Renal cortex interstitium (tissue), 11 donors: ENCODE measurements at regions not wholly inside any gene's neighbourhood (a gene's known extent, or its start where the extent isn't known, plus 50 kb on each side); places are given as distances from the start of the nearest gene placed in this dataset.
"Not testable (repeated sequence)": the region's sequence is repeated elsewhere in the genome, so short reads cannot be mapped to it uniquely, and the experiment has no call there.

Experiments
- DNase-seq, 11 donors: peaks; one replicate each; pipeline ENCODE4 v3.0.0-alpha.2; 2013; ENCODE audit warnings: low read depth in 9 of 11, low spot score in 4 of 11; ENCODE audit errors: extremely low read depth in 1 of 11

GRCh38 chr7:57198801-57199200, 66.6 kb upstream of the ZNF479 start:
- no peak for DNase-seq

- DNase-seq, result no peak
Observed at GRCh38 chr7:57199252-57199651, 67.0 kb upstream of the ZNF479 start.

- no peak for DNase-seq
Observed at GRCh38 chr7:57201021-57201894, 69.0 kb upstream of the ZNF479 start.

GRCh38 chr7:57201895-57202210, 69.6 kb upstream of the ZNF479 start:
- no peak for DNase-seq

GRCh38 chr7:57202274-57202673, 70.0 kb upstream of the ZNF479 start:
- no peak for DNase-seq

GRCh38 chr7:57203161-57203791, 71.0 kb upstream of the ZNF479 start:
- DNase-seq, result no peak

GRCh38 chr7:57203858-57204257, 71.6 kb upstream of the ZNF479 start:
- not testable (repeated sequence) for DNase-seq

GRCh38 chr7:57204411-57204811, 72.2 kb upstream of the ZNF479 start:
- DNase-seq, result no peak

GRCh38 chr7:57205000-57205399, 72.8 kb upstream of the ZNF479 start:
- DNase-seq, result no peak

GRCh38 chr7:57207836-57208235, 75.6 kb upstream of the ZNF479 start:
- DNase-seq, result no peak

GRCh38 chr7:57210212-57210611, 78.0 kb upstream of the ZNF479 start:
- no peak for DNase-seq

- DNase-seq, result no peak
Observed at GRCh38 chr7:57210871-57211270, 78.6 kb upstream of the ZNF479 start.

GRCh38 chr7:57211428-57212100, 79.3 kb upstream of the ZNF479 start:
- no peak for DNase-seq

- DNase-seq, result no peak
Observed at GRCh38 chr7:57215423-57215822, 83.2 kb upstream of the ZNF479 start.

GRCh38 chr7:57216340-57216739, 84.1 kb upstream of the ZNF479 start:
- peak in 1 of 11 donors; percentile 3 for DNase-seq

- DNase-seq, result no peak
Observed at GRCh38 chr7:57218196-57218716, 86.0 kb upstream of the ZNF479 start.

- no peak for DNase-seq
Observed at GRCh38 chr7:57220746-57221145, 88.5 kb upstream of the ZNF479 start.

- DNase-seq, result no peak
Observed at GRCh38 chr7:57225666-57226065, 93.4 kb upstream of the ZNF479 start.

- not testable (repeated sequence) for DNase-seq
Observed at GRCh38 chr7:57241236-57241635, 109.0 kb upstream of the ZNF479 start.

- not testable (repeated sequence) for DNase-seq
Observed at GRCh38 chr7:57243551-57243950, 111.3 kb upstream of the ZNF479 start.
